Superior temporal gyrus (tissue), 1 donor: ENCODE measurements at regions not wholly inside any gene's neighbourhood (a gene's known extent, or its start where the extent isn't known, plus 50 kb on each side); places are given as distances from the start of the nearest gene placed in this dataset.

ENCODE experiments used
- DNase-seq: peaks from one replicate; pipeline ENCODE4 v3.0.0-alpha.2; 2016; ENCODE audit errors: extremely low spot score

- DNase-seq: no peak
Observed at GRCh38 chr15:36335659-36336058, 243.8 kb upstream of the CDIN1 start.

DNA sequence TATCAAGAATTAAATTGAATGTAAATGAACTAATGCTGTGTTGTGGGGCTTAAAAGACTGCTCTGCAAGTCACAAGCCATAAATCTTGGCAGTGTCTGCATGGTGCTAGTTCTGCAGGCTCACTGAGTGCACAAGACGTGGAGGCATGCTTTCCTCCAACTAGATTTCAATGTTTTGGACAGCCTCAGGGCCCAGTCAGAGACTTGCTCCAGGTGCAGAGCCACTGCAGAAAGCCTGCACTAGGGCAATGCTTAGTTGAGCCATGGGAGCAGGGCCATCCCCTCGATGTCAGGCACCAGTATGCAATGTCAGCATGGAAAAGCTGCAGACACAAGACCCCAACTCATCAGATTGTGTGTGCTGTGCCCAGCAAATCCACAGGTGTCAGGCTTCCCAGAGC, 234.5 kb upstream of the CDIN1 start:
- no peak for DNase-seq

DNA sequence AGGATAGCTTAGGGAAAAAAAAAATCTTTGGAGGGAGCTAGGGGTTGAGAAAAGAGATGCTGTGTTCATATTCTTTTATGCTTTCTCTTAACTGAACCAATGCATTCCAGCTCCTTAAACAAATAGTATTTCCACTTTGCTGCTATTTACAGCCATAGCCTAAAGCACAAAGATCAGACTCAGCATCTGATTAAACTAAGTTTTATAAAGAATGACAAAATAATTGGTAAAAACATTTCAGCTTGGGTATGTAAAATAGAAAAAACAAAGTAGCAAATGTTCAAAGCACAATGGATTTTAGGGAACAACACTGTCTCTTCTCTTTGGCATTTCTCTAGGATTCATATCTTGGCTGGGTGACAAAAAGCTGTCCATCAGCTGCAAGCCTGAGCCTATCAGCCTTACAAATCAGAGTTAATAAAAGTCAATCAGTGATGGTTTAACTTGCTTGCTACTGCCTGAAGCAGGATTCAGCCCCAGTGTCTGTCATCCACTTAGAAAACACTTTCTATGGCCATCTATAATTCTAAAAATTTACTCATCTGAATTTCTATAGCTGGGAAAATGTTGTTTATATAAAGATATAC, 232.1 kb upstream of the CDIN1 start:
- no peak for DNase-seq

DNA sequence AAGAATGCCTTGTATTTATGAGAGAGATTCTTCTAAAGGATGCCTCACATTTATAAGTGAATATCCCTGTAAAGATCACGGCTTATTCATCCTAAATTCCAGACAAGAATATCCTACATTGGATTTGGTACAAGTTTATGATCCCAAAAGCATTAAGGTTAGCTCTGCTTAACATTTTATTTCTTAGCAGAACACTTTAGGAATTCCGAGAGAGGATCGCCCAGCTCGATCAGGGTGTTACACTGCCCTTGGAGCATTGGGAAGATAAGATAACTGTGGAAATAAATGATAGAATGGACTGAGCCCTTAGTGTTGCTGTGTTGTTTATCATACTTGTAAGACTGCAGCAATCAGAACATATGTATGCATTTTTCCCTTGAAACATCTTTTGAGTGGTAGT, 223.0 kb upstream of the CDIN1 start:
- no peak for DNase-seq

GRCh38 chr15:36356978-36357601, 222.3 kb upstream of the CDIN1 start:
- DNase-seq: no peak

DNA sequence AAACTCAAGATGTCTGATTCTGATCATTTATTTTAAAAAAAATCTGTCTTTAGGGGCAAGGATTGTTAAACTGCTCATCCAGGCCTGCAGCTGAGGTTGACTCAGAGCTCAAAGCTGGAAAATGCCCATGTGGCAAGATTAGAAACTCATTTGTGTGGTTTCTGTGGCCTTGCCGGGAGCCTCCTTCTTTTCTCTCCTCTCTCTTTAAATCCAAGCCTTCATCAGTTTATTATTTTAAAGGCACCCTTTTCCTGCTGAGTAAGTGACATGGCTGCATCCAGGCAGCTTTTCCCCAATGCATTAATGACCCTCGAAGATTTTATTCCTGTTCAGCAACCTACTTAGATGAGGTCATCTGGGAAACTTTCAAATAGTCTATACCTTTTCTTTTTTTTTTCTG, 221.3 kb upstream of the CDIN1 start:
- no peak for DNase-seq

- DNase-seq: no peak
Observed at GRCh38 chr15:36358523-36358922, 220.9 kb upstream of the CDIN1 start.

DNA sequence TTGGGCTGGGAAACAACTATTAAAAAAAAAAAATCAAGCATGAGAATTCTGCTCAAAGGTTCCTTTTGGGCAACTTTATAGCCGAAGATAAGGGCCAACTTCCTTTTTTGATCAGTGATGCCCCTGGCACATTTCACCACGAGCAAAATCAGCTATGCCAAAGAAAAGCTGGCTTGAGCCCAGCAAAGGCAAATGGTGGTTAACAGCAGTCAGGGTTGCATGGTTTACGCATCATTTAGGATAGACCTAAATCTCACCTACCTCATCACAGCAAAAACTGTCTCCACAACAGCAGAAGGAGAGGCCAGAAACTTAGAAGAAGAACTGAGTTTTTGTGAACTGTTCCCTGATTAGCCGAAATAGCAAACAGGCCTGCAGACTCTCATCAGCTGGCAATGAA, 220.1 kb upstream of the CDIN1 start:
- no peak for DNase-seq

GRCh38 chr15:36361351-36361870, 218.0 kb upstream of the CDIN1 start:
- no peak for DNase-seq

- DNase-seq: no peak
Observed at GRCh38 chr15:36362509-36362915, 216.9 kb upstream of the CDIN1 start.

DNA sequence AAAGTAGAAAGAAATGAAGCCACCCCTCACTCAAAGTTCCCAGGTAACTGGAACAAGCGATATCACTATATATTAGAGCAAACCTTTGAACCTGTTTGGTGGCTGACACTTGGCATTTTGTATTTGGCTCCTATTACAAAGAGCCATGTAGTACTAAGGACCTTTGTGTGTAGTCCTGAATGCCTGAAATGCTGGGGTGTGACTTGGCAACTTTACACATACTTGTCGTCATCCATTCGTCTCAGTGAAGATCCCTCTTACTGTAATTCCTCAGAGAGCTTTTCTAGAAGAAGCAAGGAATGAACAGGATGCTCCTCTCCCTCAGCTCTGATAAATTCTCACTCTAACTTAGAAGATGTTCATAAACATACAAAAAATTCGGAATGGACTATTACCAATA, 216.1 kb upstream of the CDIN1 start:
- DNase-seq: no peak

GRCh38 chr15:36364377-36364776, 215.0 kb upstream of the CDIN1 start:
- no peak for DNase-seq

DNA sequence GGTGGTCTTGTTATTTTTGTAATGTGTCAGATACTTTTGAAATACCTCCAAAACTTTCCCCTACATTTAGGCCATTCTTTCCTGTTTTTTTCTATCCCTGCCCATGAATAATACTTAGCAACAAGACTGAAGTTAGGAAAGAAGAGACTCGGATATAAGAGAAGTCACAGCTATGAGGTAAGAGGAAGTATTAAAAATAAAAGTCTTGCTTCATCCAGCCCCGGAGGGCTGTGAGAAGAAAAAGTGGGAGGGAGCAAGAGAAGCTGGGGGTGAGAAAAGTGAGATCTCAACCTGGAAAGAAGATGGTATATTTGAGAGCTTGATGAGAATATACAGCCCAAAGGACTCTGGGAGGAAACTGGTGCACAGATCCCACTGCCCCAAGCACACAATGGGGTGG, 213.5 kb upstream of the CDIN1 start:
- no peak for DNase-seq

- no peak for DNase-seq
Observed at GRCh38 chr15:36370051-36370730, 209.2 kb upstream of the CDIN1 start.

- DNase-seq: no peak
Observed at GRCh38 chr15:36370731-36371112, 208.7 kb upstream of the CDIN1 start.

DNA sequence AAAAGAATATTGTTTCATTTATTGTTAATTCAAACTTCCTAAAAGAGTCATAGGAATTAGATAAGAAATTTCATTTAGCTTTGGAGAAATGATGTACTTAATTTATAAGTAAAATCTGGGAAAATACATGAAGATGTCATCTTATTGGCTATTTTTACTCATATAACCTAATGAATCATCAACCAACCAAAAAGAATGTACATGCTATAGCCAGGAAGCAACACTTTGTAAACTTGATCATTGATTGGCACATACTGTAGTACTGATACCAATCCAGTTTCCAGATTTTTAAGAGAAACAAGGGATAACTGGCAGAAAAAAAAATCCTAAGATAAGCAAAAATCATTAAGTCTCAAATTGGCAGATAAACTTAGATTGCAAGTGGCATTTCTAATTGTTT, 207.9 kb upstream of the CDIN1 start:
- no peak for DNase-seq

DNA sequence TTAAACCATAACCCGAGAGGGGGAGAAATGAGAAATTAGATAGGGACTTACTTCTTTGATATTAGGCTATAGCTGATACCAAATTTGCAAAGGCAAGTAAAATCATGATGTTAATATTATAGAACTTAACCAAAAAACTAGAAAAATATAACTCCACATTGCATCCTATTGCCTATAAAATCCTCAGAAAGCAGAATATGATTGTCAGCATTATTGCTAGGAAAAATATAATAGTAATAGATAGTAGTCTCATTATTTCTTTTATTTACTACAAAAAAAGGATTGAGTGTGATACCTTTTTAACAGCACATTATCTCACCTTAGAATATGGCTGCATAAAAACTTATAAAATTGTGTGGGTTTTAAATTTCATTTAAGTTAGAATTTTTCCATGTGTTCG, 206.5 kb upstream of the CDIN1 start:
- no peak for DNase-seq

DNA sequence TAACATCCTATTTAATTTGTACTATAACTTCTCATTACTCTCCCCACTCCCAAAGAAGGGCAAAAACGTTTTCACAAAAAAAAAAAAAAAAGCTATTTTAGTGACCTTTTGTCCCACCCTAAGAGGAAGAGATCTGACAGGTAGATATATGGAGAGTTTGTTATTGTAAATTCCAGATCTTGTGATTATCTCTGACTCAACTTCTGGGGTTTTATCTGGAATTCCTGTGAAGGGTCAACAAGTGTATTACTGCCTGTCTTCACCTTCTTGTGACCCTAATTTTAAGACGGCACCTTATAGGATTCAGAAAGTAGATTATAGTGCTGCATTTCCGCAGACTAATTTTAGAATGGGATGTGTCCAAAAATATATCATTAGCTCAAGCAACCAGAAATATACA, 205.9 kb upstream of the CDIN1 start:
- no peak for DNase-seq

GRCh38 chr15:36389107-36389506, 190.3 kb upstream of the CDIN1 start:
- DNase-seq: no peak

GRCh38 chr15:36390491-36390890, 188.9 kb upstream of the CDIN1 start:
- no peak for DNase-seq

- no peak for DNase-seq
Observed at GRCh38 chr15:36392676-36393266, 186.7 kb upstream of the CDIN1 start.

- no peak for DNase-seq
Observed at GRCh38 chr15:36398212-36398611, 181.2 kb upstream of the CDIN1 start.

GRCh38 chr15:36399276-36399675, 180.2 kb upstream of the CDIN1 start:
- no peak for DNase-seq
